ENCODE measurements at regions not wholly inside any gene's neighbourhood (a gene's known extent, or its start where the extent isn't known, plus 50 kb on each side); places are given as distances from the start of the nearest gene placed in this dataset.
"Not testable (repeated sequence)": the region's sequence is repeated elsewhere in the genome, so short reads cannot be mapped to it uniquely, and the experiment has no call there.

GRCh38 chr4:72641611-72642010 lies 72.6 kb upstream of the ADAMTS3 start:
- Histone ChIP-seq H2AFZ (ENCODE audit: low read depth, low read length, severe bottlenecking) (no peak overlapping the region), H3K4me3 (ENCODE audit: insufficient read depth, low read length, poor library complexity, severe bottlenecking) (no peak overlapping the region), H3K9me3 (ENCODE audit: insufficient read depth, low read length) (no peaks in the 10 kb centered on the region), H3K9ac (ENCODE audit: low read length) (no peak overlapping the region), H3K4me2 (ENCODE audit: low read depth, low read length, poor library complexity, severe bottlenecking) (no peak overlapping the region), H3K79me2 (ENCODE audit: insufficient read depth, low read length) (no peaks in the 10 kb centered on the region), H3K27ac (ENCODE audit: low read depth, low read length) (no peak overlapping the region), H3K9me2 (replicated peaks; ENCODE audit: insufficient read depth, low read length) (no peaks in the 10 kb centered on the region), H3K36me3 (ENCODE audit: low read length) (no peaks in the 10 kb centered on the region), H3K27me3 (ENCODE audit: low read length) (no peaks in the 10 kb centered on the region), H4K20me1 (ENCODE audit: low read depth, low read length) (no peaks in the 10 kb centered on the region), H3F3A (ENCODE audit: insufficient read depth) (no peaks in the 10 kb centered on the region)
- TF ChIP-seq CTCF (IDR thresholded peaks at IDR 0.05; ENCODE audit: insufficient read depth, low read length, poor library complexity, severe bottlenecking) = no peak
- TF ChIP-seq EZH2phosphoT487 (conservative IDR thresholded peaks at IDR 0.05; ENCODE audit: low read length) = no peak

- H3K9me2 ChIP-seq (replicated peaks; ENCODE audit: insufficient read depth, low read length); H4K20me1 ChIP-seq (ENCODE audit: low read depth, low read length); H3K4me3 ChIP-seq (ENCODE audit: insufficient read depth, low read length, poor library complexity, severe bottlenecking); H3K27ac ChIP-seq (ENCODE audit: low read depth, low read length); H3K27me3 ChIP-seq (ENCODE audit: low read length); H3K36me3 ChIP-seq (ENCODE audit: low read length); H3K9me3 ChIP-seq (ENCODE audit: insufficient read depth, low read length); H3K9ac ChIP-seq (ENCODE audit: low read length); H2AFZ ChIP-seq (ENCODE audit: low read depth, low read length, severe bottlenecking); H3F3A ChIP-seq (ENCODE audit: insufficient read depth); H3K4me2 ChIP-seq (ENCODE audit: low read depth, low read length, poor library complexity, severe bottlenecking); H3K79me2 ChIP-seq (ENCODE audit: insufficient read depth, low read length): not testable (repeated sequence)
These were observed 67.8 kb upstream of the ADAMTS3 start for GRCh38 chr4:72636866-72637265.

GRCh38 chr4:72635931-72636330 lies 66.9 kb upstream of the ADAMTS3 start:
- not testable (repeated sequence) for H3F3A ChIP-seq (ENCODE audit: insufficient read depth); H3K79me2 ChIP-seq (ENCODE audit: insufficient read depth, low read length); H3K9me3 ChIP-seq (ENCODE audit: insufficient read depth, low read length); H3K9me2 ChIP-seq (replicated peaks; ENCODE audit: insufficient read depth, low read length); H3K4me2 ChIP-seq (ENCODE audit: low read depth, low read length, poor library complexity, severe bottlenecking); H3K27ac ChIP-seq (ENCODE audit: low read depth, low read length); H3K27me3 ChIP-seq (ENCODE audit: low read length); H3K9ac ChIP-seq (ENCODE audit: low read length); H3K4me3 ChIP-seq (ENCODE audit: insufficient read depth, low read length, poor library complexity, severe bottlenecking); H2AFZ ChIP-seq (ENCODE audit: low read depth, low read length, severe bottlenecking); H3K36me3 ChIP-seq (ENCODE audit: low read length); H4K20me1 ChIP-seq (ENCODE audit: low read depth, low read length)

- not testable (repeated sequence) for H4K20me1 ChIP-seq (ENCODE audit: low read depth, low read length); H3K27me3 ChIP-seq (ENCODE audit: low read length); H2AFZ ChIP-seq (ENCODE audit: low read depth, low read length, severe bottlenecking); H3K4me2 ChIP-seq (ENCODE audit: low read depth, low read length, poor library complexity, severe bottlenecking); H3K9me2 ChIP-seq (replicated peaks; ENCODE audit: insufficient read depth, low read length); H3K27ac ChIP-seq (ENCODE audit: low read depth, low read length); H3K9ac ChIP-seq (ENCODE audit: low read length); H3K4me3 ChIP-seq (ENCODE audit: insufficient read depth, low read length, poor library complexity, severe bottlenecking); H3K79me2 ChIP-seq (ENCODE audit: insufficient read depth, low read length); H3K36me3 ChIP-seq (ENCODE audit: low read length); H3F3A ChIP-seq (ENCODE audit: insufficient read depth); H3K9me3 ChIP-seq (ENCODE audit: insufficient read depth, low read length)
These were observed 63.2 kb upstream of the ADAMTS3 start for GRCh38 chr4:72632253-72632652.

GRCh38 chr4:72631296-72631695 lies 62.3 kb upstream of the ADAMTS3 start:
- TF ChIP-seq CTCF (IDR thresholded peaks at IDR 0.05; ENCODE audit: insufficient read depth, low read length, poor library complexity, severe bottlenecking) = no peak
- TF ChIP-seq EZH2phosphoT487 (conservative IDR thresholded peaks at IDR 0.05; ENCODE audit: low read length) = no peak
- H3K36me3 ChIP-seq (ENCODE audit: low read length) = no peaks in the 10 kb centered on the region
- H3K9ac ChIP-seq (ENCODE audit: low read length) = no peak overlapping the region
- no peaks in the 10 kb centered on the region for H3K79me2 ChIP-seq (ENCODE audit: insufficient read depth, low read length)
- H3F3A ChIP-seq (ENCODE audit: insufficient read depth) = no peaks in the 10 kb centered on the region
- no peaks in the 10 kb centered on the region for H3K27me3 ChIP-seq (ENCODE audit: low read length)
- no peaks in the 10 kb centered on the region for H3K9me2 ChIP-seq (replicated peaks; ENCODE audit: insufficient read depth, low read length)
- no peak overlapping the region for H3K4me3 ChIP-seq (ENCODE audit: insufficient read depth, low read length, poor library complexity, severe bottlenecking)
- no peak overlapping the region for H3K4me2 ChIP-seq (ENCODE audit: low read depth, low read length, poor library complexity, severe bottlenecking)
- no peak overlapping the region for H3K27ac ChIP-seq (ENCODE audit: low read depth, low read length)
- H3K9me3 ChIP-seq (ENCODE audit: insufficient read depth, low read length) = no peaks in the 10 kb centered on the region
- H2AFZ ChIP-seq (ENCODE audit: low read depth, low read length, severe bottlenecking) = no peak overlapping the region
- no peaks in the 10 kb centered on the region for H4K20me1 ChIP-seq (ENCODE audit: low read depth, low read length)

Data from SU-DHL-6 (cell line).